Retinal pigment epithelial cell (primary cell): ENCODE measurements at regions not wholly inside any gene's neighbourhood (a gene's known extent, or its start where the extent isn't known, plus 50 kb on each side); places are given as distances from the start of the nearest gene placed in this dataset.

Experiments used
- DNase-seq: peaks from one replicate; pipeline ENCODE4 v3.0.0-alpha.2; 2010; ENCODE audit warnings: low read depth
- H3K4me3 ChIP-seq: 2 replicates; pipeline ENCODE4 v1.5.1; 2011; ENCODE audit warnings: mild to moderate bottlenecking, low read length, control low read depth, moderate library complexity
- CTCF ChIP-seq: conservative IDR thresholded peaks from 2 replicates; pipeline ENCODE4 v1.5.1; 2011; ENCODE audit warnings: low read depth, low read length, control low read depth, inconsistent platforms

GRCh38 chr4:124952601-124953000 lies 240.1 kb upstream of the ANKRD50 start:
- TF ChIP-seq CTCF, result no peak
- DNase-seq, result no peak

GRCh38 chr4:124948976-124949597 lies 236.6 kb upstream of the ANKRD50 start:
- no peak for DNase-seq
- no peak overlapping the region for H3K4me3 ChIP-seq
- no peak for TF ChIP-seq CTCF

More at GRCh38 chr4:124952601-124953000, 240.1 kb upstream of the ANKRD50 start:
- no peak overlapping the region for H3K4me3 ChIP-seq

- H3K4me3 ChIP-seq, result no peak overlapping the region
- no peak for TF ChIP-seq CTCF
- no peak for DNase-seq
These were observed 235.2 kb upstream of the ANKRD50 start for GRCh38 chr4:124947622-124948265.

- TF ChIP-seq CTCF, result no peak
- no peak for DNase-seq
- H3K4me3 ChIP-seq, result no peak overlapping the region
These were observed 234.2 kb upstream of the ANKRD50 start for GRCh38 chr4:124946696-124947095.

- no peak overlapping the region for H3K4me3 ChIP-seq
- no peak for DNase-seq
- no peak for TF ChIP-seq CTCF
These were observed 232.9 kb upstream of the ANKRD50 start for GRCh38 chr4:124945422-124945821.

- DNase-seq, result no peak
- no peak overlapping the region for H3K4me3 ChIP-seq
- no peak for TF ChIP-seq CTCF
These were observed 231.4 kb upstream of the ANKRD50 start for GRCh38 chr4:124943938-124944337.
